Osteocyte (in vitro differentiated cells): ENCODE measurements at regions not wholly inside any gene's neighbourhood (a gene's known extent, or its start where the extent isn't known, plus 50 kb on each side); places are given as distances from the start of the nearest gene placed in this dataset.

ENCODE experiments used
- DNase-seq: peaks from one replicate; pipeline ENCODE4 v3.0.0; 2021; ENCODE audit warnings: mixed read lengths; ENCODE audit not compliant: unreplicated experiment; ENCODE audit errors: extremely low spot score
- H3K27ac Mint-ChIP-seq: one replicate; pipeline ENCODE4 v1.8.0; 2021; ENCODE audit warnings: mild to moderate bottlenecking, mixed read lengths; ENCODE audit not compliant: unreplicated experiment
- H3K27me3 Mint-ChIP-seq: one replicate; pipeline ENCODE4 v1.8.0; 2021; ENCODE audit warnings: mixed read lengths; ENCODE audit not compliant: unreplicated experiment
- H3K36me3 Mint-ChIP-seq: one replicate; pipeline ENCODE4 v1.8.0; 2021; ENCODE audit warnings: mixed read lengths; ENCODE audit not compliant: unreplicated experiment
- H3K4me1 Mint-ChIP-seq: one replicate; pipeline ENCODE4 v1.8.0; 2021; ENCODE audit warnings: mixed read lengths; ENCODE audit not compliant: unreplicated experiment
- H3K4me3 Mint-ChIP-seq: one replicate; pipeline ENCODE4 v1.8.0; 2021; ENCODE audit warnings: mild to moderate bottlenecking, moderate library complexity, mixed read lengths; ENCODE audit not compliant: unreplicated experiment
- H3K9me3 Mint-ChIP-seq: one replicate; pipeline ENCODE4 v1.8.0; 2021; ENCODE audit warnings: mixed read lengths; ENCODE audit not compliant: unreplicated experiment
- TF ChIP-seq, protein P1 (sequence below): fragments of 200-600 bp; sonication (generic); IDR thresholded peaks from 2 replicates; pipeline ENCODE4 v1.5.0; 2021; ENCODE audit warnings: antibody characterized with exemption, mild to moderate bottlenecking, moderate library complexity

DNA sequence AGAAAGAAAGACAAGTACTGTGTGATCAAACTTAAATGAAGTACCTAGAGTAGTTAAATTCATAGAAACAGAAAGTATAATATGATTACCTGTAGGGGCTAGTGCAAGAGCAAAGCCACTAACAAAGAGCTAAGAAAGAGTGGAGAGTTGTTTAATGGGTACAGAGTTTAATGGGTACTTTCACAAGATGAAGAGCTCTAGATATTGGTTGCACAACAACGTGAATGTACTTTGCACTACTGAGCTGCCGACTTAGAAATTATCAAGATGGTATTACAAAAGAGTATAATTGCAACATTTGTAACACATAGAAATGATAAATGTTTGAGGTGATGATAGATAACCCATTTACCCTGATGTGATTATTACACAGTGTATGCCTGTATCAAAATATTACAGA is 140.3 kb upstream of the GPC6 start:
- peaks cover 5% of the 10 kb centered on the region for H3K9me3 Mint-ChIP-seq
- TF ChIP-seq, protein P1, sequence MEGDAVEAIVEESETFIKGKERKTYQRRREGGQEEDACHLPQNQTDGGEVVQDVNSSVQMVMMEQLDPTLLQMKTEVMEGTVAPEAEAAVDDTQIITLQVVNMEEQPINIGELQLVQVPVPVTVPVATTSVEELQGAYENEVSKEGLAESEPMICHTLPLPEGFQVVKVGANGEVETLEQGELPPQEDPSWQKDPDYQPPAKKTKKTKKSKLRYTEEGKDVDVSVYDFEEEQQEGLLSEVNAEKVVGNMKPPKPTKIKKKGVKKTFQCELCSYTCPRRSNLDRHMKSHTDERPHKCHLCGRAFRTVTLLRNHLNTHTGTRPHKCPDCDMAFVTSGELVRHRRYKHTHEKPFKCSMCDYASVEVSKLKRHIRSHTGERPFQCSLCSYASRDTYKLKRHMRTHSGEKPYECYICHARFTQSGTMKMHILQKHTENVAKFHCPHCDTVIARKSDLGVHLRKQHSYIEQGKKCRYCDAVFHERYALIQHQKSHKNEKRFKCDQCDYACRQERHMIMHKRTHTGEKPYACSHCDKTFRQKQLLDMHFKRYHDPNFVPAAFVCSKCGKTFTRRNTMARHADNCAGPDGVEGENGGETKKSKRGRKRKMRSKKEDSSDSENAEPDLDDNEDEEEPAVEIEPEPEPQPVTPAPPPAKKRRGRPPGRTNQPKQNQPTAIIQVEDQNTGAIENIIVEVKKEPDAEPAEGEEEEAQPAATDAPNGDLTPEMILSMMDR, result no peak
- no peak overlapping the region for H3K4me3 Mint-ChIP-seq
- H3K4me1 Mint-ChIP-seq, result no peaks in the 10 kb centered on the region
- H3K27me3 Mint-ChIP-seq, result peaks cover 58% of the 10 kb centered on the region
- no peaks in the 10 kb centered on the region for H3K36me3 Mint-ChIP-seq
- no peak overlapping the region for H3K27ac Mint-ChIP-seq
- DNase-seq, result no peak

DNA sequence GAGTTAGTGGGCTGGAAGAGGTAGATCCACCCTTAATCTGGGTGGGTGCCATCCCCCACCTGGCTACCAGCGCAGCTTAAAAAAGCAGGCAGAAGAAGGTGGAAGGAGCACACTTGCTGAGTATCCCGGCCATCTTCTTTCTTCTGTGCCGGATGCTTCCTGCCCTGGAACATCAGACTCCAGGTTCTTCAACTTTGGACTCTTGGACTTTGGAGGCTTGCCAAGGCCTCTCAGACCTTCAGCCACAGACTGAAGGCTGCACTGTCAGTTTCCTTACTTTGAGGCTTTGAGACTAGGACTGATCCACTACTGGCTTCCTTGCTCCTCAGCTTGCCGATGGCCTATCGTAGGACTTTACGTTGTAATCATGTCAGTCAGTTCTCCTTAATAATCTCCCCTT is 127.6 kb upstream of the GPC6 start:
- H3K27me3 Mint-ChIP-seq, result peaks cover 30% of the 10 kb centered on the region
- no peak overlapping the region for H3K4me3 Mint-ChIP-seq
- H3K27ac Mint-ChIP-seq, result no peak overlapping the region
- no peak for DNase-seq
- H3K4me1 Mint-ChIP-seq, result no peaks in the 10 kb centered on the region
- TF ChIP-seq, protein P1, result no peak
- no peaks in the 10 kb centered on the region for H3K36me3 Mint-ChIP-seq
- H3K9me3 Mint-ChIP-seq, result no peaks in the 10 kb centered on the region

DNA sequence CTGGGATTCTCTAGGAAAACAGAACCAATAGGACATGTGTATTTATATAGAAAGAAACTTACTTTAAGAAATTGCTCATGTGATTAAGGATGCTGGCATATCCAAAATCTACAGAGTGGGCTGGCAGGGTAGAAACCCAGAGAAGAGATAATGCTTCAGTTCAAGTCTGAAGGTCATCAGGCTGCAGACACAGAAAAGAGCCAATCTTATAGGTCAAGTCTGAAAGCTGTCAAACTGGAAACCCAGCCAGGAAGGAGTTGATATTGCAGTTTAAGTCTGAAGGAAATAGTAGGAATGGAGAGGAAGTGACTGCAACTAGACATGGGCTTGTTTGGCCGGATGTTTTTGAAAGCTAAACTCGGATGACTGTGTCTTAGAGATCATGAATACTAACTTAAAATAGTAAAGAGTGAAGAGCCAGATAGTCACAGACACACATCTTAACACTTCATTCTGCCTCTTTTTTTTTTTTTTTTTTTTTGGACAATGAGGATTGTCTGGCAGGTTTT is 125.3 kb upstream of the GPC6 start:
- Mint-ChIP-seq H3K27ac (no peak overlapping the region), H3K9me3 (no peaks in the 10 kb centered on the region), H3K4me1 (no peaks in the 10 kb centered on the region), H3K4me3 (no peak overlapping the region), H3K36me3 (no peaks in the 10 kb centered on the region), H3K27me3 (peaks cover 37% of the 10 kb centered on the region)
- TF ChIP-seq, protein P1, result no peak
- no peak for DNase-seq

DNA sequence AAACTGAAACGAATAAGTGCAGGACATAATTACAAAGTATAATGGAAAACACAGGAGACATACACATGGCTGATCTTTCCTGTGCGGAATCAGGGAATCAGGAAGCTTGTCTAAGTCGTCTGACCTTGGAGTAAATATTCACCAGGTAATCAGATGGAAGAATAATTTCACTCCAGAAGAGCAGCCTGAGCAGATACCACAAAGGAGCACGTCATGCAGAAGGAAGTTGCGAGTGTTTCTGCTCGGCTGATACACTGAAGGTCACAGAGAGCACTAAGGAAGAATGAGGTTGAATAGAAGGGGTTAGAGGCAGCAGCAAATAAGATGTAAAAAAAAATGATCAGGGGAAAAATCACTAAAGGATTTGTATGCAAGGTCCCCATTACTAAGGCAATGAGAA is 122.3 kb upstream of the GPC6 start:
- Mint-ChIP-seq H3K4me1 (no peaks in the 10 kb centered on the region), H3K27me3 (peaks cover 26% of the 10 kb centered on the region), H3K4me3 (no peak overlapping the region), H3K9me3 (no peaks in the 10 kb centered on the region), H3K36me3 (no peaks in the 10 kb centered on the region), H3K27ac (no peak overlapping the region)
- no peak for DNase-seq
- TF ChIP-seq, protein P1, result no peak

DNA sequence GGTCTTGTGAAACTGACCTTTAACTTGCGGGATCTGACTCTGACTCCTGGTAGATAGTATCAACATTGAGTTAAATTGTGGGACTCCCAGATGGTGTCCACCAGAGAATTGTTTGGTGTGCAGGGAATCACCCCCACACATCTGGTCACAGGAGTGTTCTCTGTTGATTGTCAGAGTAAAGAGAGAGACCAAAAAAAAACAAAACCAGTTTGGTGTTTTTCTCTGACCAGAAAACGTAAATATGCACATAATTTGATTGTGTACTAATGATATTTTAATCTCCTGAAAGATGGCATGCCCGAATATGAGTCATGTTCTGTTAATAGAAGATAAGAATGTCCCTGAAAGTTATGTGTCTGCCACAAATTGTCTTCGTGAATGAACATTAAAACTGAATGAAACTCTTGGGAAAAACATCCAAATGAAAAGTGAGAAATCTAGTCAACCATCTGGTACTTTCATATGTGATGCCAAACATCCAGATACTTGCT is 118.5 kb upstream of the GPC6 start:
- Mint-ChIP-seq H3K27me3 (peaks cover 33% of the 10 kb centered on the region), H3K4me1 (no peaks in the 10 kb centered on the region), H3K27ac (no peak overlapping the region), H3K4me3 (no peak overlapping the region), H3K36me3 (no peaks in the 10 kb centered on the region), H3K9me3 (no peaks in the 10 kb centered on the region)
- no peak for DNase-seq
- TF ChIP-seq, protein P1, result no peak
